ENCODE measurements at regions not wholly inside any gene's neighbourhood (a gene's known extent, or its start where the extent isn't known, plus 50 kb on each side); places are given as distances from the start of the nearest gene placed in this dataset.

- ATAC-seq, result no peak
- in situ Hi-C loops (cut with MboI) (no loop called here), intact Hi-C loops (cut with micrococcal nuclease; ENCODE audit: unreplicated experiment) (no loop called here)
- Histone ChIP-seq H3K27me3 (replicated peaks in 1 of 2; ENCODE audit: control insufficient read depth in 2 of 2, insufficient read depth in 2 of 2, low read length in 1 of 2) (no peaks in the 10 kb centered on the region), H3K4me2 (ENCODE audit: control insufficient read depth, insufficient read depth) (no peak overlapping the region), H3K9ac (ENCODE audit: control insufficient read depth, insufficient read depth, low read length) (no peak overlapping the region), H4K20me1 (ENCODE audit: control insufficient read depth, insufficient read depth) (no peaks in the 10 kb centered on the region), H3K36me3 (ENCODE audit: control insufficient read depth in 2 of 2, insufficient read depth in 2 of 2, low read length in 1 of 2) (no peaks in the 10 kb centered on the region), H3K4me1 (ENCODE audit: control insufficient read depth, insufficient read depth, low read length) (no peaks in the 10 kb centered on the region), H3K27ac (ENCODE audit: control insufficient read depth, insufficient read depth) (no peak overlapping the region), H3K4me3 (no peak overlapping the region), H3K79me2 (ENCODE audit: control insufficient read depth, insufficient read depth, low read length) (no peaks in the 10 kb centered on the region), H3K9me3 (replicated peaks; ENCODE audit: control insufficient read depth, insufficient read depth, low read length) (no peaks in the 10 kb centered on the region), H2AFZ (ENCODE audit: control insufficient read depth, low read depth, low read length) (no peak overlapping the region)
- no peak for TF ChIP-seq ATF3 (IDR thresholded peaks at IDR 0.05; ENCODE audit: borderline replicate concordance, extremely low read depth, low read depth, low read length)
- no peak for TF ChIP-seq MTA2 (IDR thresholded peaks at IDR 0.05; ENCODE audit: low read depth)
- TF ChIP-seq MYC (IDR thresholded peaks at IDR 0.05; ENCODE audit: insufficient read depth, insufficient read length, insufficient replicate concordance, low read length, severe bottlenecking), result no peak
- no peak for TF ChIP-seq CEBPZ (IDR thresholded peaks at IDR 0.05; ENCODE audit: low read depth, low read length)
- TF ChIP-seq CBFB (IDR thresholded peaks at IDR 0.05; ENCODE audit: low read depth), result no peak
- TF ChIP-seq RCOR1 (conservative IDR thresholded peaks at IDR 0.05; ENCODE audit: low read depth, low read length), result no peak
- TF ChIP-seq EP300 (IDR thresholded peaks at IDR 0.05; ENCODE audit: borderline replicate concordance in 1 of 2, control insufficient read depth in 1 of 2, low read depth in 2 of 2, low read length in 2 of 2), result no peak
- no peak for TF ChIP-seq CHD2 (IDR thresholded peaks at IDR 0.05; ENCODE audit: borderline replicate concordance, low read depth, low read length)
- no peak for TF ChIP-seq MAX (IDR thresholded peaks at IDR 0.05; ENCODE audit: low read depth, low read length)
- no peak for TF ChIP-seq YY1 (IDR thresholded peaks at IDR 0.05; ENCODE audit: low read depth, low read length)
- TF ChIP-seq POLR2AphosphoS2 (IDR thresholded peaks at IDR 0.05; ENCODE audit: low read depth, low read length), result no peak
- no peak for TF ChIP-seq MYB (IDR thresholded peaks at IDR 0.05; ENCODE audit: borderline replicate concordance, low read depth, low read length)
- no peak for TF ChIP-seq NFYB (IDR thresholded peaks at IDR 0.05; ENCODE audit: insufficient read depth, low read depth, low read length)
- TF ChIP-seq EED (IDR thresholded peaks at IDR 0.05; ENCODE audit: low read depth), result no peak
- ChIA-PET POLR2A (no interaction called here), SMC1A (ENCODE audit: uncharacterized antibody, unreplicated experiment) (interaction anchor here (0.6 kb wide), 1 partner anchor 321 kb away, joined by 3 read pairs; no protein-coding TSS in a partner anchor), CTCF (interaction anchor here (0.9 kb wide), 1 partner anchor 465 kb away, joined by 3 read pairs; no protein-coding TSS in a partner anchor), RAD21 (ENCODE audit: unreplicated experiment) (interaction anchor here (0.6 kb wide), 1 partner anchor 566 kb away, joined by 3 read pairs; no protein-coding TSS in a partner anchor)
- WGBS (ENCODE audit: insufficient coverage, insufficient replicate concordance, low lambda C conversion rate, missing lambda C conversion rate), result 67% methylated on average over 10 of the region's 10 CpGs
- no peak for FAIRE-seq
- BruUV-seq (replicated peaks), result no TSS peak
- no peak for DNase-seq (ENCODE audit: low read depth, low spot score)
Measured at GRCh38 chrX:13411496-13412207, 91.8 kb upstream of the ATXN3L start.
